Loucy (cell line): ENCODE measurements at regions not wholly inside any gene's neighbourhood (a gene's known extent, or its start where the extent isn't known, plus 50 kb on each side); places are given as distances from the start of the nearest gene placed in this dataset.

Source experiments
- CTCF ChIP-seq: fragments of 200-600 bp; sonication (generic); conservative IDR thresholded peaks from 2 replicates; pipeline ENCODE4 v1.5.1; 2014; ENCODE audit warnings: mild to moderate bottlenecking, antibody characterized with exemption, low read length
- EZH2phosphoT487 ChIP-seq: fragments of 200-600 bp; IDR thresholded peaks from 2 replicates; pipeline ENCODE4 v1.6.1; 2018; ENCODE audit warnings: antibody characterized with exemption, mild to moderate bottlenecking, moderate library complexity, borderline replicate concordance

GRCh38 chr2:58569475-58570185, 328.5 kb upstream of the FANCL start:
- TF ChIP-seq CTCF (no peak), EZH2phosphoT487 (no peak)
